ENCODE measurements at regions not wholly inside any gene's neighbourhood (a gene's known extent, or its start where the extent isn't known, plus 50 kb on each side); places are given as distances from the start of the nearest gene placed in this dataset.
"Not testable (repeated sequence)": the region's sequence is repeated elsewhere in the genome, so short reads cannot be mapped to it uniquely, and the experiment has no call there.

DNA sequence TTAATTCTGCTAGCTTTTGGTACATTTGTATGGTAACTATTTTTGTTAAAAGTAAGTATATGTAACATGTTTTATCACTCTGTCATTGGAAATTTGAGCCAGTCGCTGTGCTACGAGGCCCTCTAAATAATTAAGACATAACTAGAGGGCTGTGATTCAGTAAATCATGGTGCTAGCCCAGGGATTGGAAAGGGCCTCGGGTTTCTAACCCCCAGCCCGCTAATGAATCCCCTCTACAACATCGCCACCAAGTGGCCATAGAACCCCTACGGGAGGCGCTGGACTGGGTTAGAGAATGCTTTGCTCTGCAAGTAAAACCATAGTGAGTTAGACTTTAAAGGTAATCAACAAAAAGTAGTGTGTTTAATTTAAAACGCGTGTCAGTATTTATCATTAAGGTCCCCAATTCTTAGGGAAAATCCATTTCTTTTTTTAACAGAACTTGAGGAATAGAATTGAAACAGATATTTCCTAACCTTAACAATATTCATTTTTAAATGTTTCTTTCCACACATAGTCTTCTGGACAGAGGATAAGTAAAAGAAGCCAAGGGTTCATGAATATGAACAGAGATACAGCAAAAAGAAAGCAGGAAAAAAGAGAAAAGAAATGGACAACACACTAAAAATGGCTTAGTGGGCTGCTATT lies 744.7 kb downstream of the EPHA3 start:
- H3K27ac ChIP-seq (ENCODE audit: low read depth, low read length): no peak overlapping the region
- H3K9ac ChIP-seq (ENCODE audit: low read length): no peak overlapping the region
- no peak overlapping the region for H3K4me3 ChIP-seq (ENCODE audit: low read depth in 1 of 2, low read length in 2 of 2)
- no peaks in the 10 kb centered on the region for H3K36me3 ChIP-seq (ENCODE audit: insufficient read depth, low read length)
- no peaks in the 10 kb centered on the region for H3K9me3 ChIP-seq (ENCODE audit: low read length)
- no peaks in the 10 kb centered on the region for H3K4me1 ChIP-seq (ENCODE audit: insufficient read depth, low read length)
- H3K27me3 ChIP-seq (ENCODE audit: control insufficient read depth in 1 of 2, insufficient read depth in 2 of 2, low read length in 2 of 2): no peaks in the 10 kb centered on the region

DNA sequence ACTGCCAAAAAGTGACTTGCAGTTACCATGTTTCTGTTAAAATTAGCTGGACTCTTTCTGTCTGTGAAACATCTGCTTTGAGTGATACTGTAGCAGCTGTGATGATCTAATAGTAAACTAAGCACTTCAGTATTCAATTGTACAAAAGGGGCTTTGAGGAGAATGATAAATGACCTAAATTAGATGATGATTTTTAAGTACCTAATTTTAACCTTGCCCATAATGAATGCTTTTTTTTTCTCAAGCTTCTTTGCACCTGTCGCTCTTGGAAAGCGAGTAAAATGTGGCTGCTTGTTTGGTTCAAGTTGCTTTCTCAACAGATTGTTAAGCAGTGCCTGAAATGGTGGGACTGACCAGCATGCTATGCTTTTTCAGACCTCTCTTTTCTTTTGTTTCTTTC lies 752.3 kb downstream of the EPHA3 start:
- Histone ChIP-seq H3K27me3 (ENCODE audit: control insufficient read depth in 1 of 2, insufficient read depth in 2 of 2, low read length in 2 of 2) (no peaks in the 10 kb centered on the region), H3K9ac (ENCODE audit: low read length) (no peak overlapping the region), H3K9me3 (ENCODE audit: low read length) (no peaks in the 10 kb centered on the region), H3K4me1 (ENCODE audit: insufficient read depth, low read length) (no peaks in the 10 kb centered on the region), H3K27ac (ENCODE audit: low read depth, low read length) (no peak overlapping the region), H3K4me3 (ENCODE audit: low read depth in 1 of 2, low read length in 2 of 2) (no peak overlapping the region), H3K36me3 (ENCODE audit: insufficient read depth, low read length) (no peaks in the 10 kb centered on the region)

DNA sequence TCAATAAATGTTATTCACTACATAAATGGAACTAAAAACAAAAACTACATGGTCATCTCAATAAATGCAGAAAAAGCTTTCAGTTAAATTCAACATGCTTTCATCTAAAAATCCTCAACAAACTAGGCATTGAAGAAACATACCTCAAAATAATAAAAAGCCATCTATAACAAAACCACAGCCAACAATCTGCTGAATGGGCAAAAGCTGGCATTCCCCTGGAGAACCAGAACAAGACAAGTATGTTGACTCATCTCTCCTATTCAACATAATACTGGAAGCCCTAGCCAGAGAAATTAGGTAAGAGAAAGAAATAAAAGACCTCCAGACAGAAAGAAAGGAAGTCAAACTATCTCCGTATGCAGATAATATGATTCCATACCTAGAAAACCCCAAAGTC lies 759.9 kb downstream of the EPHA3 start:
- Histone ChIP-seq H3K4me1 (ENCODE audit: insufficient read depth, low read length) (no peaks in the 10 kb centered on the region), H3K9ac (ENCODE audit: low read length) (no peak overlapping the region), H3K27me3 (ENCODE audit: control insufficient read depth in 1 of 2, insufficient read depth in 2 of 2, low read length in 2 of 2) (no peaks in the 10 kb centered on the region), H3K9me3 (ENCODE audit: low read length) (no peaks in the 10 kb centered on the region), H3K36me3 (ENCODE audit: insufficient read depth, low read length) (no peaks in the 10 kb centered on the region), H3K4me3 (ENCODE audit: low read depth in 1 of 2, low read length in 2 of 2) (no peak overlapping the region), H3K27ac (ENCODE audit: low read depth, low read length) (no peak overlapping the region)

DNA sequence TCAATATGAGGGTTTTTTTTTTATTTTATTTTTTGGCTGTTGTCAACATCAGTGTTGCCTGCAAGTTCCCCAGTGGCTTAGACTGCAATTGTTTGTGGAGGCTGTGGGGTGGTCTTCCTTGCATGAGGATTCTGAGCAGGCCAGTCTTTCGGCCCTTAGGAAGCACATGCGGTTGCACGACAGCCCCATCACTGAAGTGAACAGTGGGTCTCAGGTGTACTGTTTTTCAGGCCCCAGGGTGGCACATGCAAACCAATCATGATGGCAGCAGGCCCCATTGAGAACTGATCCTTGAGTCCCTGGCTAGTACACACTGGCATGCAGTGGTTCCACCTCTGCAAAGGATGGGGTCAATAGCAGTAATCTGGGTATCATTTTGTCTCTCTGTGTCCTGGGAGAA lies 768.7 kb downstream of the EPHA3 start:
- no peaks in the 10 kb centered on the region for H3K9me3 ChIP-seq (ENCODE audit: low read length)
- no peak overlapping the region for H3K27ac ChIP-seq (ENCODE audit: low read depth, low read length)
- no peak overlapping the region for H3K9ac ChIP-seq (ENCODE audit: low read length)
- H3K4me1 ChIP-seq (ENCODE audit: insufficient read depth, low read length): no peaks in the 10 kb centered on the region
- no peaks in the 10 kb centered on the region for H3K36me3 ChIP-seq (ENCODE audit: insufficient read depth, low read length)
- H3K4me3 ChIP-seq (ENCODE audit: low read depth in 1 of 2, low read length in 2 of 2): no peak overlapping the region
- H3K27me3 ChIP-seq (ENCODE audit: control insufficient read depth in 1 of 2, insufficient read depth in 2 of 2, low read length in 2 of 2): no peaks in the 10 kb centered on the region

DNA sequence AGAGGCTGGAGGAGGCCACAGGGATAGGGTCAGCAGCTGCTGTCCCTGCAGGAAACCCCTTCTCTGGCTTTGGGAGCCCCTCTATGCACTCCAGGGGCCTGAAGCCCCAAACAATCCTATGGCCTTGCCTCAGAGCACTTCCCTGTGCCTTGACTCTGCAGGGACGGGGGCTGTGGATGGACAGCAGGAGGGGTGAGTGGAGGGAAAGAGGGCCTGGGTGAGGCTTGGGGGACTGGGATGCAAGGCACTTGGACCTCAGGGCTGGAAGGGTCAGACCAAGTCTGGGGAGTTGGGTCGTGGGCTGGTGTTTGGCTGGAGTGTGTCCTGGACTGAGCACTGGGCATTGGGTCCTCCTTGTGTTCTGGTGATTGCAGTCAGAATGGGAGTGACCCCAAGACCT lies 769.8 kb downstream of the EPHA3 start:
- no peaks in the 10 kb centered on the region for H3K27me3 ChIP-seq (ENCODE audit: control insufficient read depth in 1 of 2, insufficient read depth in 2 of 2, low read length in 2 of 2)
- no peaks in the 10 kb centered on the region for H3K9me3 ChIP-seq (ENCODE audit: low read length)
- H3K36me3 ChIP-seq (ENCODE audit: insufficient read depth, low read length): no peaks in the 10 kb centered on the region
- no peak overlapping the region for H3K9ac ChIP-seq (ENCODE audit: low read length)
- no peaks in the 10 kb centered on the region for H3K4me1 ChIP-seq (ENCODE audit: insufficient read depth, low read length)
- H3K27ac ChIP-seq (ENCODE audit: low read depth, low read length): no peak overlapping the region
- H3K4me3 ChIP-seq (ENCODE audit: low read depth in 1 of 2, low read length in 2 of 2): no peak overlapping the region

DNA sequence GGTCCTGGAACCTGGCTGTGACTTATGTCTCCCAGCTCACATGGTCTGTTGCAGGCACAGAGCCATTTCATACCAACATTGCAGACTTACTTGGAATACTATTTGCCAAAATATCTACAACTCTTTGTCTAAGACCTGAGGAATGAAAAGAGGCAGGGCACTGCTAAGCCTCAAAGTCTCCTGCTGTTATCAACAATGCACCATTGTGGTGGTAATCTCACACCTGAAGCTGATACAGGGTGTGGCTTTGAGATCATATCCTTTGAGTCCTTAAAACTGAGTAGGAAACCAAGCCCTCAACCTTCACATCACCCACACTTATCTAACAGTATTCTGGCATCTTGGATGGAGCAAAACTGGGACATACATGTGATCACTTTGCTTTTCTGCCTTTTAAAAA lies 782.0 kb downstream of the EPHA3 start:
- Histone ChIP-seq H3K36me3 (ENCODE audit: insufficient read depth, low read length) (no peaks in the 10 kb centered on the region), H3K9ac (ENCODE audit: low read length) (no peak overlapping the region), H3K27me3 (ENCODE audit: control insufficient read depth in 1 of 2, insufficient read depth in 2 of 2, low read length in 2 of 2) (no peaks in the 10 kb centered on the region), H3K4me1 (ENCODE audit: insufficient read depth, low read length) (no peaks in the 10 kb centered on the region), H3K4me3 (ENCODE audit: low read depth in 1 of 2, low read length in 2 of 2) (no peak overlapping the region), H3K27ac (ENCODE audit: low read depth, low read length) (no peak overlapping the region), H3K9me3 (ENCODE audit: low read length) (no peaks in the 10 kb centered on the region)

DNA sequence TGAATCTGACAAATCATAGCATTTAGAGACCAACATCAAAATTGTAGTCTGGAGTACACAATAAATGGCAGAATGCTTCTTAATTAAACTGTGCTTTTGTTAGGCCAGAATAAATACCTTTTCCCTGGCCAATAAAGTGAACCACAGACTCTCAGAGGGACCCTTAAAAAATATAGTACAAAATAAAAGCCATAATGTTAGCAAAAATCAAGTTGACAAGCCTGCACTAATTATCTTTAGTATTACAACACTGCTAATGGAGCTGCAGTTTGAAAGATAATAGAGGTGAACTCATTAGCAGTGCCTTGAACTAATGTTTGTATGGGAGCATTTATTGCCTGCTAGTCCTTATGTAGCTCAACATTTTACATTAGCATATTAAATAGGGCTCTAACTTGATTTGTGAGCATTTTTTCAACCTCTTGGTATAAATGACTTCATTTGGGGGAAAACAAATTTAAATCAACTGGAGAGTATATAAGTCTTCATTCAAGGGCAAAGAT lies 801.3 kb downstream of the EPHA3 start:
- H3K9ac ChIP-seq (ENCODE audit: low read length): no peak overlapping the region
- no peaks in the 10 kb centered on the region for H3K36me3 ChIP-seq (ENCODE audit: insufficient read depth, low read length)
- no peaks in the 10 kb centered on the region for H3K4me1 ChIP-seq (ENCODE audit: insufficient read depth, low read length)
- H3K4me3 ChIP-seq (ENCODE audit: low read depth in 1 of 2, low read length in 2 of 2): no peak overlapping the region
- H3K27me3 ChIP-seq (ENCODE audit: control insufficient read depth in 1 of 2, insufficient read depth in 2 of 2, low read length in 2 of 2): no peaks in the 10 kb centered on the region
- no peak overlapping the region for H3K27ac ChIP-seq (ENCODE audit: low read depth, low read length)
- no peaks in the 10 kb centered on the region for H3K9me3 ChIP-seq (ENCODE audit: low read length)

DNA sequence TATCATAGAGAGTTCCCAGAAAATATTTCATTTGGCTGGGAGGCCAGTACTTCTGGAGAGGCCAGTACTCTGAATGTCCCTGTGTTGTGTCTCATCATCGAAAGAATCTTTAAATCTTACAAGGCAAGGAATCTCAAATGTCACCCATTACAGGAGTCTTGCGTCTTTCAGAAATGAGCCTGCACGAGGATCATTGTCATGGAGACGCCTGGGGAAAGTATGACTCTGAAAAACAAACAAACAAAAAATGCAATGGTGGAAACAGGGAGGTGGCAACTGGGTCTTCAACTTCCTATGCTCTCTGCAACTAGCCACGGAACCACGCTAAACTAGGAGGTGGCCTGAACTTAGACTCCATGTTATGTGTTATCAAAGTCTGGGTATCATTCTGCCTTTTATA lies 804.6 kb downstream of the EPHA3 start:
- Histone ChIP-seq H3K9ac (ENCODE audit: low read length) (no peak overlapping the region), H3K9me3 (ENCODE audit: low read length) (no peaks in the 10 kb centered on the region), H3K27me3 (ENCODE audit: control insufficient read depth in 1 of 2, insufficient read depth in 2 of 2, low read length in 2 of 2) (no peaks in the 10 kb centered on the region), H3K4me3 (ENCODE audit: low read depth in 1 of 2, low read length in 2 of 2) (no peak overlapping the region), H3K27ac (ENCODE audit: low read depth, low read length) (no peak overlapping the region), H3K4me1 (ENCODE audit: insufficient read depth, low read length) (no peaks in the 10 kb centered on the region), H3K36me3 (ENCODE audit: insufficient read depth, low read length) (no peaks in the 10 kb centered on the region)

DNA sequence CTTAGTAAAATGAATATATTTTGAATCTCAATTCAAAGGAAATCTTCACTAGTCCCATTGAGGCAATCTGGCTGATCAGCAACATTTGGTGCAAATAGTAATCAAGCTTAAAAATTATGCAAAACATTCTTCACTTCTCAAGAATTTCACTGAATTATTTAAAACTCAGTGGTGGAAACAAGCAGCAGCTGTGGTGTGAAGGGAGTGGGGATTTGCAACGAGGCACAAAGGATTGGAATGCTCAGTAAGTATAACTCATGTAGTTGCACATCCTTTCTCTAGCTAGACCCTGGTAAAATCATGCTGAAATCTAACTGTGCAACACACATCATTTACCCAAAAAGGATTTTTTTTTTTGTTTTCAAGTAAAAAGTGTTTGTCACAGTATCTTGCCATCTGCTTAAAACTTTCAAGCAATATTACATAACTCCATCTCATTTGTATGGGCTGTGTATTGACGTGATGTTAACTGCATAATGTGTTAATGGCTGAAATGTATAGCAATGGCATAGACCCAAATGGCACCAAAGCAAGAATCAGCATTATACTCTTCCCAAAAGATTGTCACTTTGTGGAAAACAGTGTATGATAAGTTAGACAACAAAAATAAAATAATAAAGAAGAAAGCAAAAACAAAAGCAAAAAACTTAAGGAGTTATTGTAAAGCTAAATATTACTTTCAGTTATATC lies 816.6 kb downstream of the EPHA3 start:
- Histone ChIP-seq H3K4me3 (ENCODE audit: low read depth in 1 of 2, low read length in 2 of 2) (no peak overlapping the region), H3K9me3 (ENCODE audit: low read length) (no peaks in the 10 kb centered on the region), H3K36me3 (ENCODE audit: insufficient read depth, low read length) (no peaks in the 10 kb centered on the region), H3K9ac (ENCODE audit: low read length) (no peak overlapping the region), H3K27ac (ENCODE audit: low read depth, low read length) (no peak overlapping the region), H3K27me3 (ENCODE audit: control insufficient read depth in 1 of 2, insufficient read depth in 2 of 2, low read length in 2 of 2) (no peaks in the 10 kb centered on the region), H3K4me1 (ENCODE audit: insufficient read depth, low read length) (no peaks in the 10 kb centered on the region)

DNA sequence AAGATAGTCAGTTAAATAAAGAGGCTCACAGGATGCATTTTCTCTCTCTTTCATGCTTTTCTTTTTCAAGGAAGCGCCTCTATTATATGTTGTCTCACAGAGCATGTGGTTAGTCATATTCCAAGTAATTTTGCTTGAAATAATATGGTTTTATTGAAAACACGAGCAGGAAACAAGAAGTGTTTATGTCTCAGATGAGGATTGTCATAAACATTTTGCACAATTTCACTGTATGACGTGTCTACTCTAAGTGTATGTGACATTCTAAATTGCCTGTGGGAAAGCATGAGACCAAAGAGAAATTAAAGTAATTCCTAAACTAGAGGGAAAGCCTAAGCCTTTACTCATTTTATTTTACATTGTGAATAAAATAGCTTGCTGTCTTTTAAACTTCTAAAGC lies 818.6 kb downstream of the EPHA3 start:
- no peak overlapping the region for H3K4me3 ChIP-seq (ENCODE audit: low read depth in 1 of 2, low read length in 2 of 2)
- H3K9me3 ChIP-seq (ENCODE audit: low read length): no peaks in the 10 kb centered on the region
- no peak overlapping the region for H3K9ac ChIP-seq (ENCODE audit: low read length)
- H3K27me3 ChIP-seq (ENCODE audit: control insufficient read depth in 1 of 2, insufficient read depth in 2 of 2, low read length in 2 of 2): no peaks in the 10 kb centered on the region
- H3K36me3 ChIP-seq (ENCODE audit: insufficient read depth, low read length): no peaks in the 10 kb centered on the region
- no peaks in the 10 kb centered on the region for H3K4me1 ChIP-seq (ENCODE audit: insufficient read depth, low read length)
- H3K27ac ChIP-seq (ENCODE audit: low read depth, low read length): no peak overlapping the region

DNA sequence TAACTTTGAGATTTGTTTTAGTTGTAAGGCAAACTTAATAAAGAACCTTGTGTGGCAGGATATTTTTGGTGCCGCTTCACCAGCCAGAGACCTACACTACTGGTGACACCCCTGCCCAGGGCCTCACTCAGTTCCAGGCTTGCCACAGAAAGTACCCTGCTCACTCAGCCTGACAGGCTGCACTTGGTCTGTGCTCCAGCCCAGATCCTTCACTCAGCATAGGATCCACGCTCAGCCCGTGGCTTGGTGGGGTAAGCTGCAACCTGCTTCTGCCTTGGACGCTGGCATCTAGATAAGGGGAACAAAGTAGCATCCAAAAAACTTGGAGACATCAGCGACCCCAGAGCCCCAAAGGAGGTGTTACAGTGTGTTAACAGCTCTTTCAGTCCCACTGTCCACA lies 825.5 kb downstream of the EPHA3 start:
- Histone ChIP-seq H3K27ac (ENCODE audit: low read depth, low read length) (no peak overlapping the region), H3K4me1 (ENCODE audit: insufficient read depth, low read length) (no peaks in the 10 kb centered on the region), H3K9ac (ENCODE audit: low read length) (no peak overlapping the region), H3K9me3 (ENCODE audit: low read length) (no peaks in the 10 kb centered on the region), H3K27me3 (ENCODE audit: control insufficient read depth in 1 of 2, insufficient read depth in 2 of 2, low read length in 2 of 2) (no peaks in the 10 kb centered on the region), H3K4me3 (ENCODE audit: low read depth in 1 of 2, low read length in 2 of 2) (no peak overlapping the region), H3K36me3 (ENCODE audit: insufficient read depth, low read length) (no peaks in the 10 kb centered on the region)

DNA sequence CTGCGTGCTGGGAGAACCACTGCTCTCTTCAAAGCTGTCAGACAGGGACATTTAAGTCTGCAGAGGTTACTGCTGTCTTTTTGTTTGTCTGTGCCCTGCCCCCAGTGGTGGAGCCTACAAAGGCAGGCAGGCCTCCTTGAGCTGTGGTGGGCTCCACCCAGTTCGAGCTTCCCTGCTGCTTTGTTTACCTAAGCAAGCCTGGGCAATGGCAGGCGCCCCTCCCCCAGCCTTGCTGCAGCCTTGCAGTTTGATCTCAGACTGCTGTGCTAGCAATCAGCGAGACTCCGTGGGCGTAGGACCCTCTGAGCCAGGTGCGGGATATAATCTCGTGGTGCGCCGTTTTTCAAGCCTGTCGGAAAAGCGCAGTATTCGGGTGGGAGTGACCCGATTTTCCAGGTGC lies 837.0 kb downstream of the EPHA3 start:
- not testable (repeated sequence) for H3K9ac ChIP-seq (ENCODE audit: low read length); H3K27ac ChIP-seq (ENCODE audit: low read depth, low read length); H3K9me3 ChIP-seq (ENCODE audit: low read length); H3K4me3 ChIP-seq (ENCODE audit: low read depth in 1 of 2, low read length in 2 of 2); H3K4me1 ChIP-seq (ENCODE audit: insufficient read depth, low read length); H3K36me3 ChIP-seq (ENCODE audit: insufficient read depth, low read length); H3K27me3 ChIP-seq (ENCODE audit: control insufficient read depth in 1 of 2, insufficient read depth in 2 of 2, low read length in 2 of 2)
